ENCODE measurements at regions not wholly inside any gene's neighbourhood (a gene's known extent, or its start where the extent isn't known, plus 50 kb on each side); places are given as distances from the start of the nearest gene placed in this dataset.
"Not testable (repeated sequence)": the region's sequence is repeated elsewhere in the genome, so short reads cannot be mapped to it uniquely, and the experiment has no call there.

GRCh38 chr18:66048406-66048805, 297.6 kb downstream of the CDH7 start:
- POLR2A ChIA-PET, result no interaction called here
- TF ChIP-seq NFRKB (IDR thresholded peaks at IDR 0.05) (no peak), CTBP1 (IDR thresholded peaks at IDR 0.05; ENCODE audit: borderline replicate concordance) (no peak)
- CTCF ChIA-PET, result no interaction called here
- DNase-seq (ENCODE audit: extremely low spot score), result no peak

GRCh38 chr18:66046032-66046602, 295.3 kb downstream of the CDH7 start:
- no peak for DNase-seq (ENCODE audit: extremely low spot score)
- TF ChIP-seq LEF1 (IDR thresholded peaks at IDR 0.05; ENCODE audit: borderline replicate concordance) (no peak), ARNT (IDR thresholded peaks at IDR 0.05) (no peak), BHLHE40 (IDR thresholded peaks at IDR 0.05; ENCODE audit: borderline replicate concordance) (no peak), ELF4 (IDR thresholded peaks at IDR 0.05) (no peak), FOXM1 (IDR thresholded peaks at IDR 0.05; ENCODE audit: borderline replicate concordance) (no peak), FOXK2 (IDR thresholded peaks at IDR 0.05) (no peak), HDGF (IDR thresholded peaks at IDR 0.05; ENCODE audit: borderline replicate concordance) (no peak)
- ChIA-PET POLR2A (no interaction called here), CTCF (interaction anchor here (0.6 kb wide), 1 partner anchor 11 kb away, joined by 4 read pairs; no protein-coding TSS in a partner anchor)

GRCh38 chr18:66043009-66043408, 292.2 kb downstream of the CDH7 start:
- ChIA-PET POLR2A (no interaction called here), CTCF (no interaction called here)
- no peak for DNase-seq (ENCODE audit: extremely low spot score)
- TF ChIP-seq TARDBP (IDR thresholded peaks at IDR 0.05), result no peak
- TF ChIP-seq FOXK2 (IDR thresholded peaks at IDR 0.05), result no peak
- TF ChIP-seq L3MBTL2 (conservative IDR thresholded peaks at IDR 0.05), result no peak
- no peak for TF ChIP-seq ZNF384 (IDR thresholded peaks at IDR 0.05)
- no peak for TF ChIP-seq SP1 (IDR thresholded peaks at IDR 0.05)
- TF ChIP-seq LEF1 (IDR thresholded peaks at IDR 0.05; ENCODE audit: borderline replicate concordance), result no peak
- TF ChIP-seq NFRKB (IDR thresholded peaks at IDR 0.05), result no peak

GRCh38 chr18:66013969-66014368, 263.2 kb downstream of the CDH7 start:
- no peak for DNase-seq (ENCODE audit: extremely low spot score)
- ChIA-PET POLR2A (no interaction called here), CTCF (no interaction called here)
- TF ChIP-seq ZNF384 (IDR thresholded peaks at IDR 0.05) (no peak), LEF1 (IDR thresholded peaks at IDR 0.05; ENCODE audit: borderline replicate concordance) (no peak), FOXM1 (IDR thresholded peaks at IDR 0.05; ENCODE audit: borderline replicate concordance) (no peak), CTBP1 (IDR thresholded peaks at IDR 0.05; ENCODE audit: borderline replicate concordance) (no peak), ELF4 (IDR thresholded peaks at IDR 0.05) (no peak), BHLHE40 (IDR thresholded peaks at IDR 0.05; ENCODE audit: borderline replicate concordance) (no peak), FOXK2 (IDR thresholded peaks at IDR 0.05) (no peak), TARDBP (IDR thresholded peaks at IDR 0.05) (no peak)

GRCh38 chr18:66011916-66012315, 261.1 kb downstream of the CDH7 start:
- no peak for DNase-seq (ENCODE audit: extremely low spot score)
- ChIA-PET CTCF (no interaction called here), POLR2A (no interaction called here)

GRCh38 chr18:66005831-66006588, 255.2 kb downstream of the CDH7 start:
- DNase-seq (ENCODE audit: extremely low spot score), result no peak
- ChIA-PET POLR2A (no interaction called here), CTCF (no interaction called here)
- TF ChIP-seq SP1 (IDR thresholded peaks at IDR 0.05) (no peak), TARDBP (IDR thresholded peaks at IDR 0.05) (no peak), ELF4 (IDR thresholded peaks at IDR 0.05) (no peak), CTBP1 (IDR thresholded peaks at IDR 0.05; ENCODE audit: borderline replicate concordance) (no peak), FOXA1 (IDR thresholded peaks at IDR 0.05) (no peak), LEF1 (IDR thresholded peaks at IDR 0.05; ENCODE audit: borderline replicate concordance) (no peak), HDGF (IDR thresholded peaks at IDR 0.05; ENCODE audit: borderline replicate concordance) (no peak), PKNOX1 (IDR thresholded peaks at IDR 0.05) (no peak), NFRKB (IDR thresholded peaks at IDR 0.05) (no peak), L3MBTL2 (conservative IDR thresholded peaks at IDR 0.05) (no peak), SUZ12 (IDR thresholded peaks at IDR 0.05) (no peak)

More at GRCh38 chr18:66011916-66012315, 261.1 kb downstream of the CDH7 start:
- TF ChIP-seq HDGF (IDR thresholded peaks at IDR 0.05; ENCODE audit: borderline replicate concordance), result no peak
- TF ChIP-seq ARNT (IDR thresholded peaks at IDR 0.05), result no peak
- TF ChIP-seq BHLHE40 (IDR thresholded peaks at IDR 0.05; ENCODE audit: borderline replicate concordance), result no peak
- no peak for TF ChIP-seq ELF4 (IDR thresholded peaks at IDR 0.05)
- TF ChIP-seq FOXM1 (IDR thresholded peaks at IDR 0.05; ENCODE audit: borderline replicate concordance), result no peak
- TF ChIP-seq NFRKB (IDR thresholded peaks at IDR 0.05), result no peak
- no peak for TF ChIP-seq FOXK2 (IDR thresholded peaks at IDR 0.05)
- TF ChIP-seq CTBP1 (IDR thresholded peaks at IDR 0.05; ENCODE audit: borderline replicate concordance), result no peak
- no peak for TF ChIP-seq SP1 (IDR thresholded peaks at IDR 0.05)
- no peak for TF ChIP-seq ZNF384 (IDR thresholded peaks at IDR 0.05)
- no peak for TF ChIP-seq FOXA1 (IDR thresholded peaks at IDR 0.05)
- no peak for TF ChIP-seq TARDBP (IDR thresholded peaks at IDR 0.05)
- no peak for TF ChIP-seq L3MBTL2 (conservative IDR thresholded peaks at IDR 0.05)
- no peak for TF ChIP-seq LEF1 (IDR thresholded peaks at IDR 0.05; ENCODE audit: borderline replicate concordance)

GRCh38 chr18:65998971-65999700, 248.3 kb downstream of the CDH7 start:
- POLR2A ChIA-PET; CTCF ChIA-PET; DNase-seq (ENCODE audit: extremely low spot score): not testable (repeated sequence)
